Right renal cortex interstitium (tissue), 3 donors: ENCODE measurements at regions not wholly inside any gene's neighbourhood (a gene's known extent, or its start where the extent isn't known, plus 50 kb on each side); places are given as distances from the start of the nearest gene placed in this dataset.
"Not testable (repeated sequence)": the region's sequence is repeated elsewhere in the genome, so short reads cannot be mapped to it uniquely, and the experiment has no call there.

Source experiments
- DNase-seq, 3 donors: peaks; one replicate each; pipeline ENCODE4 v3.0.0-alpha.2; 2013; ENCODE audit warnings: low read depth in 3 of 3, low spot score in 2 of 3

DNA sequence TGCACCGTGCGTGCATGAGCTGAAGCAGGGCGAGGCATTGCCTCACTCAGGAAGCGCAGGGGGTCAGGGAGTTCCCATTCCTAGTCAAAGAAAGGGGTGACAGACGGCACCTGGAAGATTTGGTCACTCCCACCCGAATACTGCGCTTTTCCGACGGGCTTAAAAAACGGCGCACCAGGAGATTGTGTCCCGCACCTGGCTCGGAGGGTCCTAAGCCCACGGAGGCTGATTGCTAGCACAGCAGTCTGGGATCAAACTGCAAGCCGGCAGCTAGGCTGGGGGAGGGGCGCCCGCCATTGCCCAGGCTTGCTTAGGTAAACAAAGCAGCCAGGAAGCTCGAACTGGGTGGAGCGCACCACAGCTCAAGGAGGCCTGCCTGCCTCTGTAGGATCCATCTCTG, 85.6 kb upstream of the TSLP start:
- DNase-seq: not testable (repeated sequence)

DNA sequence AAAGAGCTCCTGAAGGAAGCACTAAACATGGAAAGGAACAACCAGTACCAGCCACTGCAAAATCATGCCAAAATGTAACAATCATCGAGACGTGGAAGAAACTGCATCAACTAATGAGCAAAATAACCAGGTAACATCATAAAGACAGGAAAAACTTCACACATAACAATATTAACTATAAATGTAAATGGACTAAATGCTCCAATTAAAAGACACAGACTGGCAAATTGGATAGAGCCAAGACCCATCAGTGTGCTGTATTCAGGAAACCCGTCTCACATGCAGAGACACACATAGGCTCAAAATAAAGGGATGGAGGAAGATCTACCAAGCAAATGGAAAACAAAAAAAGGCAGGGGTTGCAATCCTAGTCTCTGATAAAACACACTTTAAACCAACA, 83.9 kb upstream of the TSLP start:
- not testable (repeated sequence) for DNase-seq

DNA sequence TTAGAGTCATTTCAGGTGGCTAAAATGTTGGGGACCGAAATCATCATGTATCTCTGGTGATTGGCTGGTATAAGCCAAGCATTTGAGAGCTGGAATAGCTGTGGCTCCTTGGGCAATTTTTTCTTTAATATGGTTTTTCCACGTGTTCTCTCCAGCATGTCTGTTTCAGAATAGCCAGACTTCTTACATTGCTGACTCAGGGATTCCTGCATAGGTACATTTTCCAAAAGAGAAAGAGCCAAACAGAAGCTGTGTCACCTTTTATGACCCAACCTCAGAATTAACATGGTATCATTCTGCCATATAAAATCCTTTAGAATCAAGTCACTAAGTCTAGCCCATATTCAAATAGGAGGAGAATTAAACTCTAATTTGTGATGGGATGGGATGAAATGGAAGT, 74.8 kb upstream of the TSLP start:
- DNase-seq: no peak

DNA sequence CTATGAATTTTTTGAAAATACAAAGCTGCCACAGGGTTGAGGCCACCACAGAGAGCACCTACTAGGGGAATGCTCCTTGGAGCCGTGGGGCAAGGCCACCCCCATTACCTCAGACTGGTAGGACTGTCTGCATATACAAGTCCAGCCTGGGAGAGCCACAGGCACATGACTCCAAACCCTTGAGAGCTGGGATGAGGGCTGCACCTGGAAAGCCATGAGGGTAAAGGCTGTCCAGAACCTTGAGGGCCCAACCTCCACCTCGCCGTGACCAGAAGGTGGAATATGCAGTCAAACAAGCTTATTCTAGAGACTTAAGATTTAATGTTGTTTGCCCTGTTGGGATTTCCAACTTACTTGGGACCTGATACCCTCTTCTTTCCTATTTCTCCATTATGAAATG, 69.5 kb upstream of the TSLP start:
- DNase-seq: no peak

DNA sequence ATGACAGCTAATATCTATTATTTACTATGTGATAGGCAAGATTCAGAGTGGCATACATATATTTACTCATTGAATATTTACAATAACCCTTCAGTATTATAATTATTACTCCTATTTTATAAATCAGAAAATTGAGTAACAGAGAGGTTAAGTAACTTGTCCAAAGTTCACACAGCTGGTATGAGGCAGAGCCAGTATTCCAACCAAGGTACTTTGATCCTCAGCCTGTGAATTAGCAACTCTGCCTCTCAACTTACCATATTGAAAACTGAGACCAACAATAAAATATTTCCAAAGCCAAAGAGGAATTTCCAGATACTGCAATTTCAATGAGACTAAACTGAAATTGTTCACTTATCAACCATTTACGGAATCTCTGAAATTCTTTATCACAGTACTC, 67.9 kb upstream of the TSLP start:
- DNase-seq: no peak

DNA sequence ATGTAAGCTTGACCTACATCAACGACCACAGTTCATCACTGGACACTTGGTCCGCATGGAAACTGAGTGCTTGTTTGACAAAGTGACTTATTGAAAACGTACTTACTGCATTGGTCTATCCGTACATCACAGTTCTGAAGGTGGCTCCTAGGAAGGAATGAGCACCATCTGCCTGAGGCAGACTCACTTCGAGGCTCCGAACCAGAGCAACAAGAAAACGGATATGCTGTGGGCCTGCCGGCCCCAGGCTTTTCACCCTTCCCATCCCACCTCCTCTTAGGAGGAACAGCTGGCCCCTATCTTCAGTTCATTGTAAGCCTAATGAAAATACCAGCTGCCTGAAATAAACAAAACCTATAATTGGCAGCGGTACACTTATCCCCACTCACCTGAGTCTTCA, 67.2 kb upstream of the TSLP start:
- no peak for DNase-seq

DNA sequence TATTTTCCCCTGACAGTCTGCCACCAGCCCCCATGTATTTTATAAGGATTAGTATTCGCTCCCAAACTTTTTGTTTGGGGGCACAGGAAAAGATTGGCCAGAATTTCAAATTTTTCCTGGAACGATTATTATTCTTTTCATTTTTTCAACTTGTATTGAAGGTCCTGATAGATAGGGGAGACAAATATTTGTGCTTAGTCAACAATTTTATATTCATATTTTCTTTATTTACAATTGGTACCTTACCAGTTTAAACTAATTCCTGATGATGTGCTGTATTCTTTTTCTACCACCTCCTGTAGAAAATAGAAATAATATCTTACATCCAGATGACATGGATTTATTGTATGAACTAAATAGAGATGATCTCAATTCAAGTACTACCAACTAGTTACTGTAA, 60.7 kb upstream of the TSLP start:
- no peak for DNase-seq

DNA sequence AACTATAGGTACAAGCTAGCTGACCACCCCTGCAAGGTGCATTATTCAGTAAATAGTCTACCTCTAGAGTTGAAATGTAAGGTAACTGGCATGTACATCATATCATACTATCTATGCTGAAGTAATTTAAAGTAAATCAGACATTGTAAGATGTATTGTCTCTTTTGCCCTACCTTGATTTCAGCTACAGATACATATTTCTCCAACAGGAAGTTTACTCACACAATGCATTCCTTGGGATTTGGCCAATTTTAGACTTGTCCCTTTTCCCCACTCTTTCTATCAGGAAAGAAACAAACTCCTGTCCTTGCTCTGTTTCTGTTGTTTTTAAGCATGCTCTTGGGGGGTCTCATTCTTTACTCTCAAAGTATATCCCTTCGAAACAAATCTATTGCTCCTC, 58.5 kb upstream of the TSLP start:
- no peak for DNase-seq

DNA sequence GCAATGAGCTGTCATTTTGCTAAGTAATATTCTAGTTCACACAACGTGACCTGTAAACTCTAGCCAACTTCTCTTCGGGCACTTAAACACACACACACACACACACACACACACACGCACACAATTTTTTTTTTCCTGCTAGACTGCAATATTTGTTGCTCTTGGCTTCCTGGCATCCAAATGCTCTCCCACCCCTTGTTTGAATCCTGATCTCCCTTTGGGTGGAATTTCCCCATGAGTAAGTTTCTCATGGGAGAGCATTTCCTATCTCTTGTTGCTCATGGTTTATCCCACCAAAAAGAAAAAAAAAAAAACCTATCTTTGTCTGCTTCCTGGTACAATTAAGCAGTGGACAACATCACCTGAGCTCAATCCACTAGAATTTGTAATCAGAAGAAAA, 54.7 kb upstream of the TSLP start:
- no peak for DNase-seq

DNA sequence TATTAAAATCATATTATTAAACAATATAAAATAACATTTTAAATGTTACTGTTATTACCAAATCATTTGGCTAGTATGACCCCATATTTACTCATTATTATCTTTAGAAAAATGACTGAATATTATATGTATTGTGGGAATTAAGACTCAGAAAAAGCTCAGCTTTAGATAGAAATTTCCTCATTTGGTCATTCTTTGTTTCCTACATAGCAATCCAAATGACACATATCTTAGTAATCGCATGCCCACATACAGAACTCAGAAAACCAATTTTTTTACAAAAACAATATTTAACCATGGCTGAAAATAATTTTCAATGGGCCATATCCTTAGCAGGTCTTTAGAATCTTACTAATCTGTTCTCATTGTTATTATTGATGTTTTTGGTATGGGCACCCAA, 53.8 kb upstream of the TSLP start:
- DNase-seq: no peak
